GM18858 (cell line): ENCODE measurements at regions not wholly inside any gene's neighbourhood (a gene's known extent, or its start where the extent isn't known, plus 50 kb on each side); places are given as distances from the start of the nearest gene placed in this dataset.

Experiments
- ATAC-seq: cut with Tn5 transposase; IDR thresholded peaks from one replicate; pipeline ENCODE4 v1.9.1; 2021; ENCODE audit not compliant: unreplicated experiment

- ATAC-seq, result no peak
These were observed 239.0 kb downstream of the EIPR1 start for GRCh38 chr2:3138621-3139020.

GRCh38 chr2:3137651-3138300, 239.8 kb downstream of the EIPR1 start:
- no peak for ATAC-seq

- no peak for ATAC-seq
These were observed 241.9 kb downstream of the EIPR1 start for GRCh38 chr2:3135676-3136075.

GRCh38 chr2:3134026-3134571, 243.5 kb downstream of the EIPR1 start:
- no peak for ATAC-seq

GRCh38 chr2:3132966-3133365, 244.7 kb downstream of the EIPR1 start:
- no peak for ATAC-seq

- no peak for ATAC-seq
These were observed 245.2 kb downstream of the EIPR1 start for GRCh38 chr2:3132466-3132865.

GRCh38 chr2:3131636-3132326, 245.8 kb downstream of the EIPR1 start:
- ATAC-seq, result no peak

- ATAC-seq, result no peak
These were observed 246.6 kb downstream of the EIPR1 start for GRCh38 chr2:3130889-3131635.

- no peak for ATAC-seq
These were observed 247.2 kb downstream of the EIPR1 start for GRCh38 chr2:3130444-3130843.

GRCh38 chr2:3129867-3130266, 247.8 kb downstream of the EIPR1 start:
- ATAC-seq, result no peak

- no peak for ATAC-seq
These were observed 248.8 kb downstream of the EIPR1 start for GRCh38 chr2:3128786-3129185.

GRCh38 chr2:3127710-3128109, 249.9 kb downstream of the EIPR1 start:
- no peak for ATAC-seq

GRCh38 chr2:3126911-3127621, 250.6 kb downstream of the EIPR1 start:
- no peak for ATAC-seq

- ATAC-seq, result no peak
These were observed 251.3 kb downstream of the EIPR1 start for GRCh38 chr2:3126171-3126910.

- ATAC-seq, result no peak
These were observed 251.9 kb downstream of the EIPR1 start for GRCh38 chr2:3125761-3126130.

GRCh38 chr2:3125001-3125760, 252.4 kb downstream of the EIPR1 start:
- ATAC-seq, result no peak

GRCh38 chr2:3122525-3122924, 255.1 kb downstream of the EIPR1 start:
- no peak for ATAC-seq

GRCh38 chr2:3121601-3122000, 256.0 kb downstream of the EIPR1 start:
- ATAC-seq, result no peak

GRCh38 chr2:3117650-3118216, 259.9 kb downstream of the EIPR1 start:
- ATAC-seq, result no peak
